NCI-H2227 treated with DMSO at 0.1 percent for 48 hours (cell line): ENCODE measurements at regions not wholly inside any gene's neighbourhood (a gene's known extent, or its start where the extent isn't known, plus 50 kb on each side); places are given as distances from the start of the nearest gene placed in this dataset.
A peak's percentile ranks its signal among the peaks of the same experiment; 100 is the strongest.

ENCODE experiments used
- DNase-seq: peaks from one replicate; lab custom pipeline; 2025; lab: John Stamatoyannopoulos, UW

DNA sequence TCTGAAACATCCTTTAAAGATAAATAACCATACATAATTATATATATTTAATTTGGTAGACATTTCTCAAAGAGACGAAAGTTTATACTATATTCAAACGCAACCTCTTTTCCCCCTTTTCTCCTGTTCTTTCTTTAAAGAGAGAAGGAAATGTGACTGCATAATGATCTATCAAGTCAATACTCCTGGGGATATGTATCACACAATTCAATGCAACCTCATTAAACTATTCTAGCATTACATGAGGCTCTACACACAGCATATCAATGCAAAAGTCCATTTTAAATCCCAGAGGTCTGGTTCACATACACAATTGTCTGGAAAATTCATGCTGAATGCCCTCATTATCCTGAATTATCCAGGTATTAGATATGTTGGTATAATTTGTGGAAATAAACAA, 330.7 kb downstream of the LMX1A start:
- no peak for DNase-seq

DNA sequence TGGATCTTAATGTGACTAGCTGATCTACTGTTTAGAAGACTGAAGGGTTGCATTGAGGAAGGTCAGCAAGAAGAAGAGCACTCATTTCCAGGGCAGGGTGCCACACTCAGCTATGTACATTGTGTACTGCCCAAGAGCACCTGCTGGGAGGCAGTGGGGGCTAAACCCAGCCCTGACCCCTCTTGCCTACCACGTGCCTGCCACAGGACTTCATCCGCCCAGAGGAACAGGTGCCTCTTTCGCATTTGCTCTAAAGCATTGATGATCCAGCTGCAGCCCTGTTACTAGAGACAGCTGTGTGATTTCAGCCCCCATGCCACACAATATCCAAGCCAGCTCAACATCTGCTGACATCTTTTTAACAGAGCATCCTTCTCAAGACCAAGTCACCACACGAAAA, 341.8 kb downstream of the LMX1A start:
- DNase-seq = no peak

DNA sequence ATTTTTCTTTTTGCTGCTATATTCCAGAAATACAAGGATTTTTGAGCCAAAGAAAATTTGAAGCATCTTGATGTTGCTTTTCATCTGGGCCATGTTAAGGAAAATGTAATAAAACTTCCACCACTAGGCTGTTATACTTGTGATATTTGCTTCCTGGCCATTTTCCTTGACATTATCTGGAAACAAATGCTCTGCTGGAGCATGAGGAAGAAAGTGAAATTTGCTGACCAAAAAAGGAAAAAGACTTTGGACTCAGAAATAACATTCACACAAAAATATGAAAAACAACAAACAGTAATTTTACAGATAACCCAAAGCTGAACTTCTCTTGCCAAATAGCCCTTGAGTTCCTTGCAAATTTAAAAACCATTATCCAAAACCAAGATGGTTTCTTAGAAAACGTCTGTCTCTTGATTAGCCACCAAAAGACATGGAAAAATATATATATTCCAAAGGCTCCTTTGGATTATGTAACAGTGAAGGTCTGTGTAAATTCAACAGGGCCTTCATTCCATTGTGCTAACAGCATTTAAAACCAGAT, 344.5 kb downstream of the LMX1A start:
- DNase-seq = no peak

DNA sequence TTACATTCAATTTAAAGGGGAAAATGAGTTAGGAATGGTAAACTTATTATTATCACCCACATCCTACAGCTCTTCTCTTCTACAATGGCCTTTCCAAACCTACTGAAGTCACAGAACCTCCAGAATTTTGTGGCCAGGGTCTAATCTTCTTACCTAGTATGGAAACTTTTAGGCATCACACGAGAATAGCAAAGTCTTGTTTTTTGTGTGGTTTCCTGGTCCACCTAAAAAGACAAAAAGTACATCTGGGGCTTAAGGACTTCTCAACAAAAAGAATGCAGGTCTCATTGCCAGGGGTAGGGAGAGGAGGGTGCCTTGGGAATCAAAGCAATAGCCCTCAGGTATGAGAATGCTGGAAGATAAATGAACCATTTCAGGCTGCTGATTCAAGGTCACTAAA, 345.3 kb downstream of the LMX1A start:
- no peak for DNase-seq

DNA sequence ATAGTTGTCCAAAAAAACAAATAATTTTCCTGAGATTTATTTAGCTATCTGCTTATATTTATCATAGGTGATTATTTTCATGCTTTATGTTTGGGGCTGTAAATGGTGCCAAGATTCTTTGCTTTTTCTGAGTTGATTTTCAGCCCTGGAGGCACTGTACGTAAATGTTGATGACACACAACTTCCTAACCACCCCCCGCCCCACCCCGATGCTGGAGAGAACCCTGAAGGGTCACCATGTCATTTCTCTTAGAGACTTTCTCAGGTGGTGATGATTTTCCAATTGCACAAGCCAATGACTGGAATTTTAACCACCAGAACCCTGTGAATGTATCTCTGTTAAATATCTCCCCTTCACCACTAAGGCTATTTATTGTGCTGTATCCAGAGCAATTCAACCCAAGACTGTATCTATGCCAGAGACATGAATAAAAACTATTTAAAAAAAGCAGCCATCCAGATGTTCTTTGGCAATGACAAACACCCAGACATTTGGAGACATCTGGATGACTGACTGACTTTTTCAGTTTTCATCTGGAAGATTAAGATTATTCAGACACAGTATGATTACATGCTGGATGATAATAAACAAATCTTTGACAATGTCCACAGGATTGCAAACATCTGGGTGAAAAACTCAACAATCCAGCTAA, 346.0 kb downstream of the LMX1A start:
- no peak for DNase-seq

DNA sequence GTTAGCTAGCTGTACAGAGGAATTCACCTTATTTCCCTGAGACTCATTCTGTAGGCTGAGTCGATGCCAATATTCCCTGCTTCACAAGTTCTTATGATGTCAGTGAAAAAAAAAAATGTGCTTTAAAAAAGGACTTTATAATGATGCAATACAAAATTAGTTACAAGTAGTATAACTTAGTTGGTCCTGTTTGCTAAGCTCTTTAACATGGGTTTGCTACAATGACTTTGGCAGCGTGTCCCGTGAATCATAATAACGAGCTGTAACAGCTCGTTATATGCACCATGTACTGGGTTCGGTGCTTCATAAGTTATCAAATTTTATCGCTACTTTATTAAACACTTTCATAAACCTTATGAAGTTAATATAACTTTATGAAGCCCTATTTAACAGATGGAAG, 349.7 kb downstream of the LMX1A start:
- DNase-seq = no peak

DNA sequence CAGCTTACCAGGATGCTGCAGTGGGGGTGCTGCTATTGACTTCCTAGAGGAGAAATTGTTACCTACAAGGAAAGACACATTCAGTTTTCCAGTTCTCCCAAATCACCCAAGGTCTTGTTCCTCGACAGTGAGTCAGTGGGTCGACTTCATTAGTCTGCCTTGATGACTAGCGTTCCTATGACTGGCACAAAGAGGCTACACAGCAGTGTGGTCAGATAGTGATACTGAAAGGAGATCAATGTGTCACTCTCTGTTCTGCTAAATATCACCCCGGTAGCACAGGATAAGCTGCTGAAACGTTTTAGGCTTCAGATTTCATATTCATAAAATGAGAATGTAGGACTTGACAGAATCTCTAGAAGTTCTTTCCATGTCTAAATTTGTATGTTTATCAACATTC, 357.4 kb downstream of the LMX1A start:
- no peak for DNase-seq

DNA sequence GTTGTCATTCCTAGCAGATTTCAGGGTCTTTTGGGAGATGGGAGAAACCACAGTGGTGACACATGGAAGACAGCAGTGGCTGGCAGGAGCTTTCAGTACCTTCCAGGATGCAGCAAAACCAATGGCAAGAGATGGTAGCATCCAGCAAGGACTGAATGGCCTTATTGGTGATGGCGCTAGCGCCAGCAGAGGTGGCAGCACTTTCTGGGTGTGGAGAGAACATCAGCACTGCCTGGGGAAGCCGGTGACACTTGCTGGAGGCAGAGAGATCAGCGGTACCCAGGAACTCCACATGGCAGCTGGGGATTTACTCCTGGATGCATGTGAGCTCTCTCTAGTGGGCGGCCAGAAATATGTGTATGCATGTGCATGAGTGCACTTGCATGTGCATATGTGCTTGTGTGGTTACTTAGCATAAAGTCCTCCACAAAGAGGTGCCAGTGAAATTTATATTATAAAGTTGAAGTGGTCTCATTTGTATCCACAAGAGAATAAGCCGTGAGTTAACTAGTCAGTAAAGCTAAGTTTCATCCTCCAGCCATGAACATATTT, 364.7 kb downstream of the LMX1A start:
- no peak for DNase-seq

DNA sequence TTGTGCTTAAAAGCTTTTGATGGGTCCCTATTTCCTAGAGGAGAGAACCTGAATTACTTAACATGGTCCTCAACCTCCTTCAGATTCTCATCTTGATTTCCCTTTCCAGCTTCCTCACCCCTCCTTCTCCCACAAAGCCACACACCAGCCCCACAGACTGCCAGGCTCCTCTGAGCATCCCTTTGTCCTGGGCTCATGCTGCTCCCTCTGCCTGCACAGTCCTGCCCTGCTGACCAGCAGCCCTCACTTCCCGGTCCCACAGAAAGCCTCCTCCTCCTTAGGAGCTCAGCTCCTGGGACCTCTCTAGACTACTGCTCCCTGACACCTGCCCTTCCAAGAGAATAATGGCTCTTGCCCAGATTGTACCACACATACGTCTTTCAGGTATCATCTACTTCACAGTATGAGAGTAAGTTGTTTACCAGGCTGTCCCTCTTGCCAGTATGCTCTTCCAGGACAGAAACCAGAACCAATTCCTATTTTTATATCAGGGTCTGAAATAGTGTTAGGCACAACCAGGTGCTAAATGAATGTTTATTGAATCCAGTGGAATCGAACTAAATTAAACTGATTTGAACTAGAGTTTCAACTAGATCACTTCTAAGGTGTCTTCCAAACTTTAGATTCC, 373.4 kb downstream of the LMX1A start:
- DNase-seq = peak; percentile 69

DNA sequence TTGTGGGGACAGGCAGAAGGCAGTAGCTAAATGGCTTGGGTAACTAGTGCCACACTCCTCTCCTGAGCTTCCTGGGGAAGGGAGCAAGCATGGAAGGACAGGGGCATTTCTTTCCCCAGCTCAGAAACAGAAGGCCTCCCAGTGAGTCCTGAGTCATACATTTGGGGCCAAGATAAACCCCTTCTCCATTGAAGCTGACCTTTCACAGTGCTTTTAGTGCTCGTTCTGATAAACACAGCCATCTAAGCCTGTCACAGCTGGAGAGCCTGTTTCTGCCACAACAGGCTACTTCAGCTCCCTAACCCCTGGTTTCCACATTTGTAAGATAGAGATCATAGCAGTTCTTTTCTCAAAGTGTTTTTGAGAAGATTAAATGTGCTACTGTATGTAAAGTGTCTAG, 374.0 kb downstream of the LMX1A start:
- DNase-seq = peak; percentile 69

DNA sequence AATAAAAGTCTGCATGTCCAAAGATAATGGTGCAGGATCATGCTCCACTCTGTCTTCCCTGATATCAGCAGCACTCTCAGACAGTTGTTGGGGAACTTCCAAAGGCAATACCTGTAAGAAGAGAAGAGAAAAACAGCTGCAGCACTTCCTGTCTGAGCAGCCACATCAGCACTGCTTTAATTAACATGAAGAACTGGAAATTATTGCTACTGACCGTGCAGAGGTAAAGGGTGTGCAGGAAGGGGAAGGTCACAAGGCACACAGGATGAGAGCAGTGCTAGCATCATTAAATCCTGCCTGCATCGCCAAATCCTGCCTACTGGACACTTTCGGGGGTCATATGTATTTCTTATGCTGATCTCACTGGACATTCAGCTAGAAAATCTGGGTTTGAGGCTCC, 379.0 kb downstream of the LMX1A start:
- DNase-seq = no peak

DNA sequence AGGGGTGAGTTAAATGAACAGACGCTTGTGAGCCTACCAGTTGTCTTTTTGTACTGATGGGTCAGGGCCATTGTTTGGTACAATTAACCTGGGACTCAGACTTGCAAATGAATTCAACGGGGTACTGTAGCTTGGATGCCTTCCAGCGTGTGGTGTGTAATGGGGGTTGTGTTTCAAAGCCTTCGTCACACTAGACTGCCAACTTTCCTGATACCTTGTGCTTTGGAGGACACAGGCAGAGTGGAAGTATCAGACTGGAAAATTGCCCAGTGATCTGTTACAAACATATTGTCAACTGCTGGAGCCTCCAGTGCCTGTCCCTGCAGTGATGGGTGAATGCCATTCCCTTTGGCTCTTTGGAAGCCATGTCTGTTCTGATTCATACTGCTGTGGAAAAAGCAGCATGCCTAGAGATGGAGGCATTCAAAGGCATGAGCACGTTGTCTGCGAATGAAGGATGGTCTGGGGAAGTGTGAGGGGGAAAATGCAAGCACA, 384.5 kb downstream of the LMX1A start:
- no peak for DNase-seq

DNA sequence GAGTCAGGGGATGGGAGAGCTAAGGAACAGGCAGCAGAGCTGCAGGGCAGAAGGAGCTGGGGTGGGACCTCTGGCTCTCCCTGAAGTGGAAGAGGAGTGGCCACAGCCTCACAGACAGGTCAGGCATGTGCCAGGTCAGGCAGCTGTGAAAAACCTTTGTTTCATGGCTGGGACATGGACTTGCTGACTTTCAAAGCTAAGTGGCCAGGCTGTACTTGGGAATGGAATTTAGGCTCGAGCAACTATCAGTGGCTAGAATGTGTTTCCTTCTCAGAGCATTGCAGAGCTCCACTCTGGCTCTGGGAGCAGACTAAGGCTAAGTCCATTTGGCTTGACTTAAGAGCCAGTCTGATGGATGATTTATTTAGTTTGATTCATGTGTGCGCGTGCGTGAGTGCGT, 385.1 kb downstream of the LMX1A start:
- DNase-seq = no peak

DNA sequence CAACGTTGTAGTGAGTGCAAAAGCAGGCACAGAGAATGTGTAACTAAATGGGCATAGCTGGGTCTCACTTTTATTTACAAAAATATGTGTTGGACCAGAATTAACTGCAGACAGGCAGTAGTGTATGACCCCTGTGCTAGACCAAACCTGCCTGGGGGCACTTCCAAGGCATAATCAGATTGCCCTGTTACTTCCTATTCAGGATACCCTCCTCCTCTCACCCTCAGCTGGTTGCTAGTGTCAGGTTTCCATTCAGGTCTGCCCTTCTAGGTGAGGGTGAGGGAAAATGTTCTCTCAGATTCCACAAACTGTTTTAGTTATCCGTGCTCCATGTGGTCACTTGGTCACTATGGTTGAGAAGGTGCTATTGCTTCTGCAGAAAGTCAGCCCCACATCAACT, 387.3 kb downstream of the LMX1A start:
- DNase-seq = no peak

DNA sequence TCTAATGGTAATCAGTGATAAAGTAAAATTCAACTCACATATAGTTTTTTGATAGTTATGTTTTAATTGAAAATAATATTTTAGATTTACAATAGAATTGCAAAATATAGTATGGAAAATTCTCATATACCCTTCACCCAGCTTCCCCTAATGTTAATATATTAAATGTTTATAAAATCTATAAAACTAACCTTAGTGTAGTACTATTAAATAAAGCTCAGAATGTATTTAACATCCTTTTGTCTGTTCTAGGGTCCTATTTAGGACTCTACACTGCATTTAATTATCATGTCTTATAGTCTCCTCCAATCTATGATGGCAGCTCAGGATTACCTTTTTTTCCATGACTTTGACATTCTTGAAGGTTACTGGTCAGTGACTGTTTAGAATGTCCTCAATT, 389.2 kb downstream of the LMX1A start:
- DNase-seq = no peak

DNA sequence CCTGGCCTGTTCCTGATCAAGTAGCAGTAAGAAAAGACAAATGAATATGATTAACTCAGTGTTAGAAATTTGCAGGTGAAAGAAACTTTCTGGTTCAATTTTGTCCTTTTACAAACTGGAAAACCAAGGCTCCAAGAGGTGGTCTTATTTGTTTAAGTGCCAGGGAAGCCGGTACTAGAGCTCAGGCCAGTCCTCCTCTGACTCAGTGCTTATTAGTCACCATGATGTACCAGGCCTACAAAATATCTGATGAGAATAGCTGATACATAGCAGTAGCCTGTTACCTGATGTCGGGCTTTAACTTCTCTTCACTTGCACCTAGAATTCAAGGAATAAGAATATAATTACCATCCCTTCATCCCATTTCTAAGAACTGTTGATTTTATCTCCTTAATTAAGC, 394.8 kb downstream of the LMX1A start:
- no peak for DNase-seq

DNA sequence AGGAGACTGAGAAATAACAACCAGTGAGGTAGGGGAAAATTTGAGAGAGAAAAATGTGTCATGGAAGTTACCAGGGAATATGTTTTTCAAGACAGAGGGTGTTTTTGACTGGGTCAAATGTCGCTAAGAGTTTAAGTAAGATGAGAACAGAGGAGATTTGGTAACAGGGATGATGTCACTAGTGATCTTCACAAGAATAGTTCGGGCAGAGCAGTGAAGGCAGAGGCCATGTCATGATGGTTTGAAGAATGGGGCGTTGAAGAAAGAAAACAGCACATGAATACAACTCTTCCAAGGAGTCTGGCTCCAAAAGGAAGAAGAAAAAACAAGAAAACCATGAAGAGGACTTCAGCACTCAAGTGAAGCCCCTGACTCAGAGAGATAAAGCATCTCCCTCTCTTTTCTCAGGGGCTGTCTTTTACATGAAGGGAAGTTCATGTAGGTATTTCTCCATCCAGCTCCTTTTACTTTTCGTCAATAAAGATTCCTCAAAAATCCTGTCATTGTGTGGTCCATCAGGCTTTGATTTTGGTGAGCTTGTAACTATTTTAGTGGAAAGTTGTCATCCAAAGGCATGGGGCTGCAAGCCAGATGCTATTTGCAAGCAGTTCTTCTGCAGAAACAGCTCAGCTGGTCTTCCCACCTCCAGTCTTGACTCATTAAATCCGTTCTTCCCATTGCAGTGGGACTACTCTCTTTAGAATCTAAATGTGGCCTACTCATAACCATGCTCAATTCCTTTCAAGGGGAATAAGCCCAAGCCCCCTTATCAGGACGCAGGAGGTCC, 397.3 kb downstream of the LMX1A start:
- no peak for DNase-seq

DNA sequence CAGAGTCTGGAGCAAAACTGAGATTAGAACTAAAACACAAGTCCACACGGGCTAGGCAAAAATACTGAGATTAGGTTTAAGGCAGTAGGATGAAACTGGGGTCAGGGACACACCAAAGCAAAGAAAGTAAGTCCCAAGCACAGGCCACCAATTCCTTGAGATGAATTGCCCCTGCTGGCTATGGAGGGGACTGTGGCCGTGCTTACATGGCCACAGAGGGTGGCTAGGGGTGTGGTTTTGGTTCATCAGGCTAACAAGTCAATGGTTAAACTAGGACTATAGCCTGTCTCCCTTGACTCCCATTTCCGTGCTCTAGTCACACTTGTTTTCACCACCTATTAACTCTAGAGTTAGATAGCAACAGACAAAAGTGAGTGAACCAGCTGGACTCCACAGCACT, 394.8 kb downstream of the PBX1 start:
- DNase-seq = no peak

DNA sequence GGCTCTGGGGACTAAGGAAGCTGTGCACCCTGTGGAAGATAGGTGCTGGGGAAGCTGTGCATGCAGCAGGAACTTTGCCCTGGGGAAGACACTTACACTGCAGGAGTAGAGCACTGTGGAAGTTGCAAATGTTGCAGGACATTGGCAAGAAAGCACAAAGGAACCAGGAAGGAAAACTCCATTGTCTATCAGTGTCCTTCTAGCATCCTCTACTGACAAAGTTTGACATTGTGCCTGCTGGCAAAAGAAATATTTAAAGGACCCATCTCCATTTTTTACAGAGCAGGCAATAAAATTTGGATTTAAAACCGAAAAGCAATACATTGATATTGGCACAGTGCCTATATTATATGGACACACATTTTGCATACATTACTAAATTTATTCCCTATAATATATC, 394.1 kb downstream of the PBX1 start:
- no peak for DNase-seq

DNA sequence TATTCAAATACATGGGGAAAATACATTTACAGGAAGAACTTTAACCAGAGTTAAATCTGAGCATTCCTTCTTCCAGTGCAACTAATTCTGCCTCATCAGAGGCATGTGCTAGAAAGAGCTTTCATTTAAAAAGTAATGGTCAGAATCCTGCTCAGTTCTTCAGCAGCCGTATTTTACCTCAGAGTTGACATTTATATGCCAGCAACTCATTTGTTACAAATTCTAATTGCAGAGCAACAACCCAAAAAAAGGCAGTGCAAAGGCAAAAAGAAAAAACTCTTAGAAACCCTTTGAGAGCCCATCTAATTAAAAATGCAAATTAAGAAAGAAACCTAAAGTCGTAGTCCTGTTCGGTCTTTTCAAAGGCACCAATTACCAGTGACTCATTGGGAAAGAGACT, 392.5 kb downstream of the PBX1 start:
- no peak for DNase-seq

DNA sequence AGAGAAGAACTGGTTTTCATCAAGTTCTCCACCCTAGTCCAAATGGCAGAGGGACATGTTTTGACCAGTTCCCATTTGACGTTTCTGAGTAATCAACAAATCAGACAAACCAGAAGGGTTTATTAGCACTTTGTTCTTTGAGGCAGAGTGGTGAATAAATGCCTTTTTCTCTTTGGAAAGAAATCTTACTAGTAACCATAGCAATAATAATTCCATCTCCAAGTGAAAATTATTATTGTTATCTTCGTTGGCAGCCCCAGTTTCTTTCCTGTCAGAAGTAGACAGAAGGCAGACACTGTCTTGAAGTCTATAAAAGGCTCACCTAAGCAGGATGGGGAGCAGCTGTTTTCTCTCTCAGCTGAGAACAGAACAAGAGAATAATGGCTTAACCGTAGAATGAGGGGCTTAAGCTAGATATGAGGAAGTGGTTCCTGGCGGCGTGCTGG, 391.6 kb downstream of the PBX1 start:
- DNase-seq = peak; percentile 17

DNA sequence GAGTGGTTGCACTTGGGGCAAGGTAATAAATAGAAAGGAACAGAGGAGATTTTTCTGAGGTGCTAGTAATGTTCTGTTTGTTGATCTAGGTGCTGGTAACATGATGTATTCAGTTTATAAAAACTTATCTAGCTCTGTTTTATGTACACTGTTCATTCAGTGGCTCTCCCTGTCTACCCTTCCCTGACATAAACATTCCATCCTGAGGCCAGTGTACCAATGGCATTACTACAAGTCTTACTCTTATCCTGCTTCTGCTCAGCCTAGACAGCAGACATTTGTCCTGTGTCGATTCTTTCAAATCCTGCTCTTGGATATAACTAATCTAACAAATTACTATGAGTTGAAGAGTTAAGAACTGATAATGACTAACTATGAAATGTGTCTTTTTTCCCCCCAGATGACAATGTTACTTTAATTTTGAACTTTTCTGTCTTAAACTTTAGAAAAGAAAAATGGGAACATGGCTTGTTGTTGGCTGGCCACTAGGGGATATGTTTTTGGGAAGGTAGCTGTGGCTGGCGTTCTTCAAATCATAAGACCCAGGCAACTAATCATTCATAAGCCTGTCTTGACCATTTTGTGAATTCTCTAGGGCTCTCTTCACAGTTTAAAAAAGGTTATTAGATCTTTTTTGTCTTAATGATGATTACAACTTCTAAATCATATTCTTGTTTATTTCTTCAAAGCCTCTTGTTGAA, 390.9 kb downstream of the PBX1 start:
- DNase-seq = no peak
